Esophagus muscularis mucosa (tissue), 4 donors: ENCODE measurements at regions not wholly inside any gene's neighbourhood (a gene's known extent, or its start where the extent isn't known, plus 50 kb on each side); places are given as distances from the start of the nearest gene placed in this dataset.

Experiments
- DNase-seq: peaks from one replicate; pipeline ENCODE4 v3.0.0-alpha.2; 2017; ENCODE audit errors: extremely low spot score
- H3K27ac ChIP-seq, 4 donors: fragments of 200-600 bp; sonication (generic); replicated peaks in 1 of 4; 1 replicate in 3 of 4; 2 replicates in 1 of 4; pipeline ENCODE4 v1.5.1; 2016 to 2019; ENCODE audit warnings: mild to moderate bottlenecking in 1 of 4
- H3K27me3 ChIP-seq, 4 donors: fragments of 200-600 bp; sonication (generic); one replicate each; pipeline versions ENCODE4 v1.5.1 to v1.6.0; 2016 to 2019
- H3K36me3 ChIP-seq, 4 donors: fragments of 200-600 bp; sonication (generic); one replicate each; pipeline ENCODE4 v1.5.1; 2016 to 2019
- H3K4me1 ChIP-seq, 4 donors: fragments of 200-600 bp; sonication (generic); one replicate each; pipeline ENCODE4 v1.5.1; 2016 to 2019
- H3K4me3 ChIP-seq, 4 donors: fragments of 200-600 bp; sonication (generic); 1 replicate in 2 of 4; 2 replicates in 2 of 4; pipeline ENCODE4 v1.5.1; 2016 to 2019; ENCODE audit warnings: mild to moderate bottlenecking in 4 of 4, moderate library complexity in 1 of 4
- H3K9me3 ChIP-seq, 4 donors: fragments of 200-600 bp; sonication (generic); 1 replicate in 3 of 4; 2 replicates in 1 of 4; pipeline ENCODE4 v1.5.1; 2016 to 2019
- EP300 ChIP-seq: sonication (generic); formaldehyde crosslinking; IDR thresholded peaks from one replicate; pipeline ENCODE4 v1.6.1; 2017; ENCODE audit warnings: antibody characterized with exemption
- POLR2A ChIP-seq: fragments of 450-650 bp; IDR thresholded peaks from one replicate; pipeline ENCODE4 v1.6.1; 2017; ENCODE audit warnings: antibody characterized with exemption, moderate library complexity, mild to moderate bottlenecking, low read depth
- POLR2AphosphoS5 ChIP-seq, 2 donors: sonication (generic); formaldehyde crosslinking; IDR thresholded peaks; one replicate each; pipeline ENCODE4 v1.6.1; 2017; ENCODE audit warnings: antibody characterized with exemption in 2 of 2
- WGBS: methylation state at CpG from one replicate; pipeline ENCODE4 v1.1.5; 2018; 5-methylcytosine and 5-hydroxymethylcytosine counted together
- intact Hi-C: fragments of 100-400 bp; cut with DNase I; formaldehyde crosslinking; loops from one replicate; pipeline ENCODE4 v1.15.1; 2023
- TF ChIP-seq, protein P1 (sequence below), 3 experiments: fragments of 200-600 bp in 2 of 3; fragments of 450-650 bp in 1 of 3; sonication (generic) in 2 of 3; IDR thresholded peaks; one replicate each; pipeline ENCODE4 v1.5.1; 2017 to 2019; ENCODE audit warnings: antibody characterized with exemption in 3 of 3, mild to moderate bottlenecking in 2 of 3, moderate library complexity in 1 of 3

DNA sequence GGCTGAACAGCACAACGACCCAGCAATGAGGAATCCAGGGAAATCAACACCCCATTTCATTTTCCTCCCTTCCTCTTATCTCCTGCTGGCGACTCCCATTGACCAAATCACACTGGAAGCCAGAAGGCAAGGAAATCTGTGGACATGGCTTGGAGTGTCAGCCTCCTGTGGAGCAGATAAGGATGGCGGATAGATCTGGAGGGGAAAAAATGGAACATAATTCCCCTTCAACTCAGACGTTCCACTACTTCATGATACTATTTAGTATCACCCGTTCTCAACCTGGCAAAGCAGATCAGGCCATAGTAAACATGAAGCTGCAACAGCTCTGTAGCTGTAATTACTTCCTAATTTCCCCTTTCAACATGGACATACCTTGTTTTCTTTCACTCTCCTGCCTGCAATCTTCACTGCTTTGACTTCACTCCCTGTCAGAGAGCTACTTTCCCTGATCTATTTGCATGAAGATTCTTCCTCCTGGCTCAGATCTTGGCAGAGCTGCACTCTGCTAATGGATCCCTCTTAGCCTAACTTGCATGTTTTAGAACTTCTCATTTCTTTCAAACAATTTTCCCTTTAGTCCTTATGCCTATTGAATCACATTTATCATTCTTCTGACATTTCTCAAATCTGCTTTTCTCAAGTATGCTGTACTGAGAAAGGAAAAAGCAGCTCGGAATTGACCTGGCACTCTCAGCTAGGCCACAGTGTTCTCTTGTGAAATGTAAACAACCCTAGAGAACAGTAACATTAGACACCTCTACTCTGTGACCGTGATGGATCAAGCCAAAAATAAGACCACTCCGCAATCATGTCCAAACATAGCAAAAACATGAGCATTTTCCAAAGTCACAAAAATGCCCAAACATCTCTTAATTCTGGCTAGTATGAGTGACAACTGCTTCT lies 135.1 kb downstream of the ETNK1 start:
- H3K4me1 ChIP-seq, result peaks cover 0 to 48% (median 28%) of the 10 kb centered on the region in 4 donors
- H3K9me3 ChIP-seq, result peaks cover 0 to 5% (median 0%) of the 10 kb centered on the region in 4 donors
- TF ChIP-seq EP300 (peak; percentile 92), POLR2A (no peak), POLR2AphosphoS5 (IDR thresholded peaks at IDR 0.05) (peak; percentile 77 to 86)
- TF ChIP-seq, protein P1, sequence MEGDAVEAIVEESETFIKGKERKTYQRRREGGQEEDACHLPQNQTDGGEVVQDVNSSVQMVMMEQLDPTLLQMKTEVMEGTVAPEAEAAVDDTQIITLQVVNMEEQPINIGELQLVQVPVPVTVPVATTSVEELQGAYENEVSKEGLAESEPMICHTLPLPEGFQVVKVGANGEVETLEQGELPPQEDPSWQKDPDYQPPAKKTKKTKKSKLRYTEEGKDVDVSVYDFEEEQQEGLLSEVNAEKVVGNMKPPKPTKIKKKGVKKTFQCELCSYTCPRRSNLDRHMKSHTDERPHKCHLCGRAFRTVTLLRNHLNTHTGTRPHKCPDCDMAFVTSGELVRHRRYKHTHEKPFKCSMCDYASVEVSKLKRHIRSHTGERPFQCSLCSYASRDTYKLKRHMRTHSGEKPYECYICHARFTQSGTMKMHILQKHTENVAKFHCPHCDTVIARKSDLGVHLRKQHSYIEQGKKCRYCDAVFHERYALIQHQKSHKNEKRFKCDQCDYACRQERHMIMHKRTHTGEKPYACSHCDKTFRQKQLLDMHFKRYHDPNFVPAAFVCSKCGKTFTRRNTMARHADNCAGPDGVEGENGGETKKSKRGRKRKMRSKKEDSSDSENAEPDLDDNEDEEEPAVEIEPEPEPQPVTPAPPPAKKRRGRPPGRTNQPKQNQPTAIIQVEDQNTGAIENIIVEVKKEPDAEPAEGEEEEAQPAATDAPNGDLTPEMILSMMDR (IDR thresholded peaks at IDR 0.05), result no peak
- H3K27me3 ChIP-seq, result no peaks in the 10 kb centered on the region
- peak overlapping the region; percentile 90 to 93 (median 90) for H3K27ac ChIP-seq
- WGBS, result 49% methylated on average over 8 of the region's 8 CpGs
- intact Hi-C loops, result no loop called here
- no peak for DNase-seq
- peak overlapping the region; percentile 40 to 59 (median 46) for H3K4me3 ChIP-seq
- H3K36me3 ChIP-seq, result no peaks in the 10 kb centered on the region

GRCh38 chr12:22765421-22766130 lies 140.6 kb downstream of the ETNK1 start:
- TF ChIP-seq EP300 (no peak), POLR2A (no peak), POLR2AphosphoS5 (IDR thresholded peaks at IDR 0.05) (no peak)
- TF ChIP-seq, protein P1 (IDR thresholded peaks at IDR 0.05), result no peak
- Histone ChIP-seq H3K9me3 (no peaks in the 10 kb centered on the region), H3K4me3 (no peak overlapping the region), H3K36me3 (no peaks in the 10 kb centered on the region), H3K27ac (peak overlapping the region; percentile 53 to 91 (median 80)), H3K4me1 (peaks cover 0 to 54% (median 40%) of the 10 kb centered on the region in 4 donors), H3K27me3 (no peaks in the 10 kb centered on the region)
- intact Hi-C loops, result no loop called here
- WGBS, result 76% methylated on average over 15 of the region's 15 CpGs
- no peak for DNase-seq

- intact Hi-C loops, result no loop called here
- TF ChIP-seq POLR2A (no peak), EP300 (no peak), POLR2AphosphoS5 (IDR thresholded peaks at IDR 0.05) (no peak)
- TF ChIP-seq, protein P1 (IDR thresholded peaks at IDR 0.05), result no peak
- peaks cover 0 to 46% (median 35%) of the 10 kb centered on the region in 4 donors for H3K4me1 ChIP-seq
These were observed 142.0 kb downstream of the ETNK1 start for GRCh38 chr12:22766911-22767420.

DNA sequence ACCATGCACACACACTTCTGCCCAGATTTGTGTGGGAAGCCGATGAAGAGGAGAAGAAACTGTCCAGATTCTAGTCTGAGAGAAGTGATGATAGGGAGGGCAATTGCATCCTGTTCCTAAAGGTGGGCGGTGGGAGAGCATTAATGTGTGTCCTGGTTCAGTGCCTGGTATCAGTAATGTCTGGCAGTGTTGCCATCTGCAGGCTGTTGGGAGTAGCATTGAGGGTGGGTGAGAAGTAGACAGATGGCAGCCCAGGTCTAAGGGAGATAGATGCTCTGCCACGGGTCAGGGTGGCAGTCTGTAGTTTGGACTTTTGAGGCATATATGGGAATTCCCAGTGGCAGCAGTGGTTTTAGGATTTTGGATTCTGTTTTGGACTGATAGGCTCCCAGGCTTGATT lies 156.4 kb downstream of the ETNK1 start:
- intact Hi-C loops, result no loop called here
- peaks cover 0 to 18% (median 13%) of the 10 kb centered on the region in 4 donors for H3K4me1 ChIP-seq
- TF ChIP-seq, protein P1 (IDR thresholded peaks at IDR 0.05), result no peak
- TF ChIP-seq EP300 (no peak), POLR2AphosphoS5 (IDR thresholded peaks at IDR 0.05) (no peak), POLR2A (no peak)
- no peak overlapping the region for H3K4me3 ChIP-seq
- no peak for DNase-seq
- H3K9me3 ChIP-seq, result no peaks in the 10 kb centered on the region
- H3K27me3 ChIP-seq, result no peaks in the 10 kb centered on the region
- no peaks in the 10 kb centered on the region for H3K36me3 ChIP-seq
- 86% methylated on average over 3 of the region's 3 CpGs for WGBS
- H3K27ac ChIP-seq, result no peak overlapping the region

More at GRCh38 chr12:22766911-22767420, 142.0 kb downstream of the ETNK1 start:
- no peak overlapping the region for H3K4me3 ChIP-seq
- H3K36me3 ChIP-seq, result no peaks in the 10 kb centered on the region
- DNase-seq, result no peak
- H3K9me3 ChIP-seq, result no peaks in the 10 kb centered on the region
- H3K27me3 ChIP-seq, result no peaks in the 10 kb centered on the region
- H3K27ac ChIP-seq, result peak overlapping the region; percentile 53 to 91 (median 80)
- 51% methylated on average over 7 of the region's 7 CpGs for WGBS
